ENCODE measurements at regions not wholly inside any gene's neighbourhood (a gene's known extent, or its start where the extent isn't known, plus 50 kb on each side); places are given as distances from the start of the nearest gene placed in this dataset.

DNA sequence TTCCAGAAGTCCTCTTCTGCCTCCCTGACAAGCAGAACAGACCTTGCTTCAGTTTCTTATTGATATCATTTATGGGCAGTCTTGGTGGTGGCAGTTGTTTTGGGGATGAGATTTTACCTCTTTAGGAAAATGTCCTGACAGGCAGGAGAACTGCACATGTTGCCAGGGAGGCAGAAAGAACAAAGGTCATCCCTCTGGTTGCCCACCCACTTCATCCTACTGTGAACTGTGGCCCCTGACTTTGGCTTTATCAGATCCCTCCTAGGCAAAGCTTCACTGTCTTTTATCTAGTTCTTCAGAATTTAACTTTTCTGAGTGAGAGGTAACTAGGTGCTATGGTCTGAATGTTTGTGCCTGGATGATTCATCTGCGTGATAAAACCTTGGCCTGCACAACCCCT lies 2071.3 kb upstream of the CELF4 start:
- DNase-seq (ENCODE audit: low read depth), result no peak
- H3K4me3 ChIP-seq (ENCODE audit: control insufficient read depth, low read depth, low read length), result no peak overlapping the region
- TF ChIP-seq, protein P1, sequence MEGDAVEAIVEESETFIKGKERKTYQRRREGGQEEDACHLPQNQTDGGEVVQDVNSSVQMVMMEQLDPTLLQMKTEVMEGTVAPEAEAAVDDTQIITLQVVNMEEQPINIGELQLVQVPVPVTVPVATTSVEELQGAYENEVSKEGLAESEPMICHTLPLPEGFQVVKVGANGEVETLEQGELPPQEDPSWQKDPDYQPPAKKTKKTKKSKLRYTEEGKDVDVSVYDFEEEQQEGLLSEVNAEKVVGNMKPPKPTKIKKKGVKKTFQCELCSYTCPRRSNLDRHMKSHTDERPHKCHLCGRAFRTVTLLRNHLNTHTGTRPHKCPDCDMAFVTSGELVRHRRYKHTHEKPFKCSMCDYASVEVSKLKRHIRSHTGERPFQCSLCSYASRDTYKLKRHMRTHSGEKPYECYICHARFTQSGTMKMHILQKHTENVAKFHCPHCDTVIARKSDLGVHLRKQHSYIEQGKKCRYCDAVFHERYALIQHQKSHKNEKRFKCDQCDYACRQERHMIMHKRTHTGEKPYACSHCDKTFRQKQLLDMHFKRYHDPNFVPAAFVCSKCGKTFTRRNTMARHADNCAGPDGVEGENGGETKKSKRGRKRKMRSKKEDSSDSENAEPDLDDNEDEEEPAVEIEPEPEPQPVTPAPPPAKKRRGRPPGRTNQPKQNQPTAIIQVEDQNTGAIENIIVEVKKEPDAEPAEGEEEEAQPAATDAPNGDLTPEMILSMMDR (conservative IDR thresholded peaks at IDR 0.05; ENCODE audit: control insufficient read depth, insufficient read depth, low read depth, low read length), result no peak

DNA sequence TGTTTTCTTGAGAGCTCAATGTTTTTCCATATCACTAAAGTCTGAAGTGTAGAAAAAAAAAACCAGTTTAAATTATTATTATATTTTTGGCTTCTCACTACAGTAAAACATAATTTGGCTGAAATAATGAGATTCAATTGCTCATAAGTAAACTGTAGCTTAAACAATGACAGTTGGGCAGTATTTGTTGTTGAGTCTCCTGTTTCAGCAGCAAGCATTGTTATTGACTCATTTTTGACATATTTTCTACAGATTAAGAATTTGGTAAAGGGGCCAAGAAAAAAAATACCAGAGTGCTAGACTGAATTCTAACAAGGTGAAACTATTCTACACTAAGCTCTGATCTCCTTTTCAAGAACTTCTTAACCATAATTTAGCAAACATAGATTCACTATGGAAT lies 2070.4 kb upstream of the CELF4 start:
- H3K4me3 ChIP-seq (ENCODE audit: control insufficient read depth, low read depth, low read length), result no peak overlapping the region
- no peak for DNase-seq (ENCODE audit: low read depth)
- TF ChIP-seq, protein P1 (conservative IDR thresholded peaks at IDR 0.05; ENCODE audit: control insufficient read depth, insufficient read depth, low read depth, low read length), result no peak

DNA sequence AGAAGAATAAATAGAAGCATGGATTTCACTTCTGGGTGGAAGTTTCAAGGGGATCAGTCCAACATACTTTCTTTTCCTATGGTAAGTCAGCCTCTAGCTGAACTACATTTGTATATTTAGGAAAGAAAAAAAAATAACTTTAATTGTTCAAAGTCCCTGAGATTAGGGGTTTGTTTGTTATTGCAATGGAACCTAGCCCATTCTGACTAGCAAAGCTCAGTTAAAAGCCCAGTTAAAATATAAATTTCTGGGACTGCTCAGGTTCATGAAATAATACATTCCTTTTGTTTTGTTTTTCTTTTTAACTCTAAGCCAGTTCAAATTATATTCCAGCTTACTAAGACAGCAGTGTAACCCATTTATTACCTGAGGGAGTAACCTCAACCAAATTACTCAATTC lies 2069.6 kb upstream of the CELF4 start:
- no peak overlapping the region for H3K4me3 ChIP-seq (ENCODE audit: control insufficient read depth, low read depth, low read length)
- TF ChIP-seq, protein P1 (conservative IDR thresholded peaks at IDR 0.05; ENCODE audit: control insufficient read depth, insufficient read depth, low read depth, low read length), result no peak
- no peak for DNase-seq (ENCODE audit: low read depth)

DNA sequence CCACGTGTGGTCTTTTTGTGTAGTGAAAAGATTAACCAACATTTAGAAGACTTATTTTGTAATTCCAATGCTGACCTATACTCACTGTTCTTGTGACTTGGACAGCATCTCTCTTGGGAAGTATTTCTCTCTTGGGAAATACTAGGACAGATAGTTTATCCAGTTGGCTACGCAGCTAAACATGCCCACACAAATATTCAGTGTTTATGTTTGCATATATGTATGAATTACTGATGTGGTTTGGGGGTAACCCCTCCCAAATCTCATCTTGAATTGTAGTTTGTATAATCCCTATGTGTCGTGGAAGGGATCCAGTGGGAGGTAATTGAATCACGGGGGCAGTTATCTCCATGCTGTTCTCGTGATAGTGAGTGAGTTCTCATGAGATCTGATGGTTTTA lies 2062.3 kb upstream of the CELF4 start:
- no peak overlapping the region for H3K4me3 ChIP-seq (ENCODE audit: control insufficient read depth, low read depth, low read length)
- TF ChIP-seq, protein P1 (conservative IDR thresholded peaks at IDR 0.05; ENCODE audit: control insufficient read depth, insufficient read depth, low read depth, low read length), result no peak
- DNase-seq (ENCODE audit: low read depth), result peak; percentile 5

DNA sequence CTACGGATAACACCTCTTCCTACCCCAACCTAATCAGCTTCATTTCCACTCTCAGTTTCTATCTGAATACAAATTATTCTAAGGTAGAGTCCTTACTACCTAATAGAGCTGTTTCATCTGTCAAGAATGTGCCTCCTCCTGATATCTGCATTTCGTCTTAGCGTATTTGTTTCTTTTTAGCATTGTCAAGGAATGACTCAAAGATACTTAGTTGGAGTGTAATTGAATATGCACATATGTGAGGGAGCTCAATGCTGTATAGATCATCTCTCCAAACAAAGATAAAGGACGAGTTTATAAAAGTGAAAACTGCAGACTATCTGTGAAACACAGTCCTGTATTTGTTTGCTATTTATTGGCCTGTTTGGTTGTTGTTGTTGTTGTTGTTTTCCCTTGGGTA lies 2059.4 kb upstream of the CELF4 start:
- TF ChIP-seq, protein P1 (conservative IDR thresholded peaks at IDR 0.05; ENCODE audit: control insufficient read depth, insufficient read depth, low read depth, low read length), result no peak
- H3K4me3 ChIP-seq (ENCODE audit: control insufficient read depth, low read depth, low read length), result no peak overlapping the region

DNA sequence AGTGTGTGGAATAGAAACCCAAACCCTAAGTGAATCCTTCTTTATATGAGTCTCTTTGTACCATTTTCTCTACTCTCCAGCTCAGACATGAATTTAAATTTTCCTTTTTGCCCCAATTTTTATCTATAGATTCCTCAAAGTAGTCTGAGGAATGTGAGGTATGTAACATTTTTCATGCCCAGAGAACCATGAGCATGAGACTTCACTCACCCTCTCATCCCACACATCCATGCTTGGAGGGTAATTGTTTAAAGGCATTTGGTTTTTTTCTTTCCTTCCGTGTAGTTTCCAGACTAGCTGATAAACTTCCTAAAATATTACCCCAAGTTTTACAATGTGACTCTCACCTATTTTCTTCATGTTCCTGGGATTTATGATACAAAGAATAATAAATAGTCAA lies 2056.8 kb upstream of the CELF4 start:
- no peak for DNase-seq (ENCODE audit: low read depth)
- TF ChIP-seq, protein P1 (conservative IDR thresholded peaks at IDR 0.05; ENCODE audit: control insufficient read depth, insufficient read depth, low read depth, low read length), result no peak
- no peak overlapping the region for H3K4me3 ChIP-seq (ENCODE audit: control insufficient read depth, low read depth, low read length)

More for the DNA sequence above, 2059.4 kb upstream of the CELF4 start:
- DNase-seq (ENCODE audit: low read depth), result peak; percentile 34

DNA sequence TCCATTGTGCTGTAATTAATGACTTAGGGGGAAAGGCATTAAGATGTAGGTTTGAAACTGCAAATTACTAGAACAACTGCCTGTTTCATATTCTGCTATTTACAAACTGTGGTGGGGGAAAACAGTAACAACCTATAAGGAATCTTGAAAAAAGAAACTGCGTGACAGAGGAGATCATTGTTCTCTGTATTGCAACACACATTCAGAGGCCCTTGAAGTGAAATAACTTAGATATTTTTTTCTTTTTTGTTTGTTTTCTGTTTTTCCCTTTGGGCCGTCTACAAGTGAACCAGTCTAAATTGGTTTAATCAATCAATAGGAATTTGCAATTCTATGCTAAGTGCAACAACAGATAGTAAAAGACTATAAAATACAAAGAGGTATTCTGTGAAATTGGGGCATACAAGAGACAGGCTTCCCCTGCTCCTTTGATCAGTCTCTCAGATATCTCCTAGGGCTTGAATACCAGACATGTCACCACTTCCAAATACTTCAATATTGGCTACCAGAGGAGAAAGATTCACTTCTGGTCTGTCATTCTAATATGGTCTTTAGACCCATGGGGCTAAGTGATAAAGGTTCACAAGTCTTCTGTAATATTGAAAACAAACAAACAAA lies 2055.1 kb upstream of the CELF4 start:
- H3K4me3 ChIP-seq (ENCODE audit: control insufficient read depth, low read depth, low read length), result no peak overlapping the region
- TF ChIP-seq, protein P1 (conservative IDR thresholded peaks at IDR 0.05; ENCODE audit: control insufficient read depth, insufficient read depth, low read depth, low read length), result no peak
- no peak for DNase-seq (ENCODE audit: low read depth)

Measured in fibroblast of mammary gland (primary cell).